ENCODE measurements at regions not wholly inside any gene's neighbourhood (a gene's known extent, or its start where the extent isn't known, plus 50 kb on each side); places are given as distances from the start of the nearest gene placed in this dataset.
"Not testable (repeated sequence)": the region's sequence is repeated elsewhere in the genome, so short reads cannot be mapped to it uniquely, and the experiment has no call there.

DNA sequence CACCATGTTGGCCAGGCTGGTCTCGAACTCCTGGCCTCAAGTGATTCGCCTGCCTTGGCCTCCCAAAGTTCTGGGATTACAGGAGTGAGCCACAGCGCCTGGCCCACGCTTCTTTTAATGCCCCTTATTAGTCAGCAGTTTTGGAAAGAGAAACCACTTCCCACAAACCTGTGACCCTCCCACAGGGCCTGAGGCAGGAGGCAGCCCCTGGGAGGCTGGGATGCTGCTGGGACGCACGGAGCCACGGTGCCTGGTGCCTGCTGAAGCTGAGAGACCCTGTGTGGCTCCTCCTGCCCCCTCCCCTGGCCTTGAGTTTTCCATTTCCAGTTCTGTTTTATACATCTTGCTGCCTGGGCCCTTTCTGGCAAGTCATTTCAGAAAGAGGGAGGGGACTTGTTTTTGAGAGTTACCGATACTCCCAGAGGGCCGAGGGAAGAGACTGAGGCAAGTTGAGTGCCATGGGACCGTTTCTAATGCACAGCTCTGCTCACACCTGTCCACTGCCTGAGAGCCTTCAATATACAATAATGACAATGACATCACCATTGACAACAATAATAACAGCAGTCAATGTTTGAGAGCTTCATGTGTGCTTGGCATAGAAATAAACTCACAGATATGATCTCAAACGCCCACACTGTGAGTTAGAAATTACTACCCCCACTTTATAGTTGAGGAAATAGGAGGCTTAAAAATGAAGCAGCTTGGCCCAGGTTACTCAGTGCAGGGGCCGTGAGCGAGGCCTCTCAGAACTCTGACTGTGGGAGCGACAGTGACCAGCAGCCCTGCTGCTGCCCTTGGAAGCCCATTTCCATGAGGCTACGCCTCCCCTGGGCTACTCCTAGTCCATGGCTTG is 78.1 kb upstream of the YWHAQ start:
- no peak for DNase-seq

DNA sequence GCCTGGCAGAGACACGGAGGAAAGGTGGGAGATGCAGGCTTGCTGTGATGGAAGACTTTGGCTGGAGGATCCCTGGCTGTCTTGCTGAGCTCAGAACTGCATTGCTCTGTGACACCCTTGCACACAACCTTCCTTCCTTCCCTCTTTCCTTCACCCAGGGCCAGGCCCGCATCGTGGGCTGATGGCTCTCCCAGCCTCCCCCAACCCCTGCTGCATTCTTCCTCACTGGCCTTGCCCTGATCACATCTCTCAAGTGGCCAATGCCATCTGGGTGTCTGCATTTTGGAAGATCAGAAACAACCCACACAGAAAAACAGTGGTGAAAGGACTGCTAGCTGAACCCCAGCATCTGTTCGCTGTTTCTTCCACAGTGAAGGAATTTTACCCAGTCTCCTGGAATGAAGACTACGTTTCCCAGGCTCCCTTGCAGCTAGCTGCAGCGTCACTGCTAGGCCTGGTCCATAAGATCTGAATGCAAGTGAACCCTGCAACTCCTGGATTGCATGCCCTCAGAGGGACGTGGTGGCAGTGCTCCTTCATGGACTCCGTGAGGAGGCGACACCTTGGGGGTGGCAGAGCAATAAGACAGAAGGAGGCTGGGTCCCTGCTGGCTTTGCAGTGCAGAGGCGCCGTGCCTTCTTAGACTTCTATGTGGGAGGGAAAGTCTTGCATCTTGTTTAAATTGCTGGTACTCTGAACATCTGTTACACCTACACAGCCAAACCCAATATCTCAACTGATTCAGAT is 78.9 kb upstream of the YWHAQ start:
- no peak for DNase-seq

DNA sequence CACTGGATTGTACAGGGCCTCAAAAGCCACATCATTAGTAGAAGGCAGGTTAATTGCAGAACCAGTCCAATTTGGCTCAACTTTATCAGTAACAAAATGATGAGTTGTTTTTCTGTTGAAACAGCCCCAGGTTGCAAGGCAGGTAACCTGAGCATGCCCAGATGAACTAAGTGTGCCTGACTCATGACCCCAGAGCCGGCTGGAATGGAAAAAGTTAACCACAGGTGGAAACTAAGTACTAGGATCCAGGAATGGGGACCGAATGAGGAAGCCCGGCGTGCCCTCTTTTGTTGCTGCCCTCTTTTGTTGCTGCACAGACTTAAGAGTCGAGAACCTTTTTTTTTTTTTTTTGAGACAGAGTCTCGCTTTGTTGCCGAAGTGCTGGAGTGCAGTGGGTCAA is 79.5 kb upstream of the YWHAQ start:
- no peak for DNase-seq

DNA sequence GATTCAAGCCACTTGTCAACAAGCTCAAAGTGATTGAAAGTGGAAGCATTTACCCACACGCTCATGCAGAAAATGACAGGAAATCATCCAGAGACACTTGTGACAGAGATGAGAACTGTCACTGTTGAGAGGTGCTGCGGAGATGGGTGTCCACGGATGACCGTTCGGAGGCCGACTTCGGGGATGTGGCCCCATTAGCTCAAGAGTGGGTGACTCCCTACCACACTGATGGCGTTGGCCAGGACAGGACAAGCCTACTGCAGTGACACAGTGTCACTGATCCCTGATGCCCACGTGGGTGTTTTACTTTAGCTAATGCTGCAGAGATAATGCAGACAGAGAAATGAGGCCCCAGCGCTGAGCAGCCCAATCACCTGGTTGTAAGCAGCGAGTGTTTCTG is 81.5 kb upstream of the YWHAQ start:
- DNase-seq = no peak

DNA sequence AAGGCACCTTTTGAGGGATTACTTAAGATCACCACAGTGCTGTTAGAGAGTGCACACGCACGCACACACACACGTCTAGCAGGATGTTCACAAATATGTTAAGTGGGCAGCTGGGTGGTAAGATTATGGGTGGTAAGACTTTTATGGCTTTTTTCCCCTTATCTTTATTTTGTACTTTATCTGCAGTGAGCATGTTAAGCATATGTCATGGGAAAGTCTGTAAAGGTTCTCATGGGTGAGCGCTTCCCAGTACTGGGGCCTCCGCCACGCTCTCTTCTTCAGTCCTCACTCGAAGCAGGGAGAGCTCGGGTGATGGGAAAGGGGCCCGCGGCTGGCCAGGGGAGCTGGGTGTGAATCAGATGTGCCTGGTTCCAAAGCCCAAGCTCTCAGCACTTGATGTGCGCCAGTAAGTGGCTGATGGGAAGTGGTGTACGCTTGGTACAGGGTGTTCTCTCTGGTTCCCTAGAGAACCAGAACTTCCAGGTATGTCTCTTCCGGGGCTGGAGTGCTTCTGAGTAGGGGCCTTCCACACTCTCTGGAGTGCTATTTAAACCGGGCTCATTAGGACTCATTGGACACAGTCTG is 83.9 kb upstream of the YWHAQ start:
- DNase-seq = no peak

DNA sequence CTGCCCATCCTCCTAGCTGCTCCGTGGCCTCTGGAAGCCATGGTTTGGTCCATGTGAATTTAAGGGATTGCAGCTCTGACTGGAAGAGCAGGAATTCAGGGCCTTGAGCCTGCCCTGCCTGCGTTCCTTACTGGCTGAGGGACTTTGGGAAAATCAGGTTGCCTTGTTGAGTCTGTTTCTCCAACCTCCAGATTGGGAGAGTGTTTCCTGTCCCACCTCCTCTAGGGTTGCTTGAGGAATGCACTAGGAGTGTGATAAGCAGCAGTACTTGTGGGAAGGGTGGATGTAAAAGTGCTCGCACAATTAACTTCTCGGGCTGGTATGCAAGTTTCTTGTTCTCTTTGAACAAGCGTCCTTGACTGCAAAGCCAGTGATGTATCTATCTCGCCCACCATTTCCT is 84.4 kb upstream of the YWHAQ start:
- DNase-seq = no peak

DNA sequence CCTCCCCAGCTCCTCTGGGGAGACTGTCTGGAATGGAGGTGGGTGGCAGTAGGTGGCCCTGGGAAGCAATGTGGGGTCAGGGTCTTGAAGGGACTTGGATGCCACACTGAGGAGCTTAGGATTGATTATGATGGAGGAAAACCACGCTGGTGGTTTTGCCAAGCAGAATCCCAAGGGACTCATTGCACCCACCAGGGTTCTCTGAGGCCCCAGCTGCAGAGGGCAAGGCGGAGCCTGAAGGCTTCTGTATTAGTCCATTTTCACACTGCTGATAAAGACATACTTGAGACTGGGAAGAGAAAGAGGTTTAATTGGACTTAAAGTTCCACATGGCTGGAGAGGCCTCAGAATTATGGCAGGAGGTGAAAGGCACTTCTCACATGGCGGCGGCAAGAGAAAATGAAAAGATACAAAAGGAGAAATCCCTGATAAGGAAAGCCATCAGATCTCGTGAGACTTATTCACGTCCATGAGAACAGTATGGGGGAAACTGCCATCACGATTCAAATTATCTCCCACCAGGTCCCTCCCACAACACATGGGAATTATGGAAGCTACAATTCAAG is 87.2 kb upstream of the YWHAQ start:
- peak; percentile 29 for DNase-seq

DNA sequence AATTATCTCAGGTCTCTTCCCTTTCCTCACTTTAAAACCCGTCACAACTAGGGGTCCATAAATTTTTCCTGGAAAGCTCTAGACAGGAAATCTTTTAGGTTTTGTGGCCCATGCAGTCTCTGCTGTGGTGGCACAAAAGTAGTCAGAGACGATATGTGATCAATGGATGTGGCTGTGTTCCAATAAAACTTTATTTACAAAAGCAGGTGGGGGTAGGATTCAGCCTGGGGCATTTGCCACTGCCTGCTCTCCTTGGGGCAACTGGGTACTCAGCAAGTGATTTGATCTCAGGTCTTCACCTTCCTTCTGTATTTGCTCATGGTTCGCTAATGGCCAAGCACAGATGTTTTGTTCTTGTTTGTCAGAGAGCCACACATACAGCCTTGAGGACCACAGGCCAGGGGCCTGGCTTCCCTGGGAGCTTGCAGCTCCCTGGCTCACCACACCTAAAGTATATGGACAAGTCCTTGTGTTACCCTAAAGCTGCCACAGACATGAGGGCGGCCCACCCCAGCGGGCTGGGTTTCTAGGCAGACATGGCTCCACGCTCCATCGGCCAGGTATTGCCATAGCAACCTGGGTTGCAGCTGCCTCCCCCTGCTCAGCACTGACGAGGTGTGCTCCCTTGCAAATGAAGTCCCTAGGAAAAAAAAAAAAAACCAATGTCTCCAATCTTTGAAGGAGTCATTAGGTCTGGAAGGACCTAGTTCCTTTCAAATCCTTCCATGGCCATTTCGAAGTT is 89.7 kb upstream of the YWHAQ start:
- DNase-seq = peak; percentile 70

DNA sequence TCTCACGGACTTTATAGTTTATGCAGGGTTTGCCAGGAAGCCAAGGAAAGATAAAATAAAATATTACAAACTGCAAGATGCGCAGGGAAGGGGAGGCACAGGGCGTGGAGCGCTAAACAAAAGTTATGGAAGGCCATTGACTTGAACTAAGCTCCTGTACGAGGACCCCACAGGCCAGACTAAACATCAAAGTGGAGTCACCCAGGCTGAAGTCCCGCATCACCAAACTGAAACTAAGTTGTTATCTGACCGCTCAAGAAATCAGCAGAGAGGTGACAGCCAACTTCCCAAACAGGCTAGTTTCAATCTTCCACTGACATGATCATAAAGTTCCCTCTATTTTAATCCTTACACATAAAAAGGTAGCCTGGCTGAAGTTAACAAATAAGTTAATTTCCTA is 90.5 kb upstream of the YWHAQ start:
- no peak for DNase-seq

DNA sequence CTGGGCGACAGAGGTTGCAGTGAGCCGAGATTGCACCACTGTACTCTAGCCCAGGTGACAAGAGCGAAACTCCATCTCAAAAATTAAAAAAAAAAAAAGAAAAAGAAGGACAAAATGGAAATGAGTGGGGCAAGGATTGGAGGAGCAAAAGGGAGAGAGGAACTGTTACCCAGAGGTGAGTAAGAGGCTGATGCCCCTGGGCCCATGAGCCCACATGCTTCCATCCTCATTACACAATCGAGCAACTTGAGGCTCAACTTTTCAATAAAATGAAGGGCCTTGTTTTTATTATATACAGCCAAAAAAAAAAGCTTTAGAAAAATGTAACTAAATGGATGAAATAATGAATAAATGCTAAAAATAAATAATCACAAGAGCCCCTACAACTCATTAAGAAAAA is 91.7 kb upstream of the YWHAQ start:
- DNase-seq = no peak

DNA sequence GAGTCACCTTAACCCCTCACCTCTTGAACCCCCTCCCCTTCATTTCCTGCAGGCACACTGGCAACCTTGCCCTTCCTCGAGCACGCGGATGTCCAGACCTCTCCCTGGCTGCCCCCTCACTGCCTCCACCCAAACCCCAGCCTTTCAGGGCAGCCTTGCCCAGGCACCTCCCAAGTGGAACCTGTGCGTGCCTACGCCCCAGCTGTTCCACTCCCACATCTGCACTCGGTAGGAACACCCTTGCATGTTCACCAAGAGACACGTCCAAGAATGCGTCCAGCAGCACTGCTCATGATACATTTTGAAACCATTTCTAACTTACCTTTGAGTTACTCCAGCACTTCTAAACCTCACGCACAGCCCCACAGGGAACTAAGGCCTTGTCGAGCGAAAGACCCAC is 93.8 kb upstream of the YWHAQ start:
- DNase-seq = no peak

DNA sequence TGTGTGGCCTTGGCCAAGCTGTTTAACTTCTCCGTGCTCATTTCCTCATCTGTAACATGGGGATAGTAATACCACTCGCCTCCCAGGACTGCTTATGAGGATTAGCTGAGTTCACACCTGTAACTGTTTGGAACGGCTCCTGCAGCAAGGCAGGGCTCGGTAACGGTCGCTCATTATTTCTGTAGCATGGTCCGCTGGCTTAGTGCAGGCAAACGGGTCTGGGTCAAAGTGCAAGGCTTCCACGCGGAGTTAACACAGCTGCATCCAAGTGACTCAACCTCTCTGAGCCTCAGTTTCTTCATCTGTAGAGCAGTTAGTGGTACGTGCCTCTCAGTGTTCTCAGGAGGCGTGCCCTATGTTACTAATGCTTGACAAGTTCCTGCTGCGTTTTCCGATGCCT is 94.3 kb upstream of the YWHAQ start:
- DNase-seq = no peak

DNA sequence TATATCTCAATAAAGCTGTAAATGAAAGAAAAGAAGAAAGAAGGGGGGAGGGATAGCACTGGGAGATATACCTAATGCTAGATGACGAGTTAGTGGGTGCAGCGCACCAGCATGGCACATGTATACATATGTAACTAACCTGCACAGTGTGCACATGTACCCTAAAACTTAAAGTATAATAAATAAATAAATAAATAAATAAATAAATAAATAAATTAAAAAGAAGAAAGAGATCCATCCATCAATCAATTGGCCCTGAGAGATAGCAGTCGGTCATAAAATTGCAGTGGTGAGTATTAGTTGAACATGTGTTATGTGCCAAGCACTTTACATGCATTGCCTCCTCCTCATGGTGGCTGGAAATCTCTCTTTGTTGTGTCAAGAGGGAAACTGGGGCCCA is 95.2 kb upstream of the YWHAQ start:
- DNase-seq = not testable (repeated sequence)

DNA sequence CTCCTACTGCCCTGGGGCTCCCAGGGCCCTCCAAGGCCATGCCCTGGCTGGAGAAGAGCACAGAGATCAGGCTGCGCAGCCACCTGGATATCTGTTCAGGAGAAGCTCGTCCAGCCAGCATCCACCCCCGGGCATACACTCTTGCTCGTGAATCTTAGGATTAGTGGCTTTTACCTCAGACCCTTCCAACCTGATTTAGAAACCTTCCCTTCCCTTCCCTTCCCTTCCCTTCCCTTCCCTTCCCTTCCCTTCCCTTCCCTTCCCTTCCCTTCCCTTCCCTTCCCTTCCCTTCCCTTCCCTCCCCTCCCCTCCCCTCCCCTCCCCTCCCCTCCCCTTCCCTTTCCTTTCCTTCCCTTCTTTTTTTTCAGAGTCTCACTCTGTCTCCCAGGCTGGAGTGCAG is 99.7 kb upstream of the YWHAQ start:
- DNase-seq = not testable (repeated sequence)

DNA sequence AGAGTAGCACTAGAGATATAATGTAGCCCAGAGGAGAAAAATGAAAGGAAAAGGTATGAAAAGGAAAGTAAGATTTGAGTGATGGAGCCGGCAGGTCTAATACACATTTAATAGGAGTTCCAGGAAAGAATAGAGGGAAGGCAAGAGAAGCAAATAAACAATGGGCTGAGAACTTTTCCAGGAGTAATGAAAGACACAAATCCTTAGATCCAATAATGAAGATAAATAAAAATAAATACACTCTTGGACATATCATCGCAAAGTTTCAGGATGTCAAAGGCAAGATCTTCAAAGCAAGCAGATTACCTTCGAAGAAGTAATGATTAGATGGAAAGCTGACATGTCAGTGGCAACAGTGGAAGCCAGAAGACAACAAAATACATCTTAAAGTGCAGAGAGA is 102.0 kb upstream of the YWHAQ start:
- DNase-seq = no peak

DNA sequence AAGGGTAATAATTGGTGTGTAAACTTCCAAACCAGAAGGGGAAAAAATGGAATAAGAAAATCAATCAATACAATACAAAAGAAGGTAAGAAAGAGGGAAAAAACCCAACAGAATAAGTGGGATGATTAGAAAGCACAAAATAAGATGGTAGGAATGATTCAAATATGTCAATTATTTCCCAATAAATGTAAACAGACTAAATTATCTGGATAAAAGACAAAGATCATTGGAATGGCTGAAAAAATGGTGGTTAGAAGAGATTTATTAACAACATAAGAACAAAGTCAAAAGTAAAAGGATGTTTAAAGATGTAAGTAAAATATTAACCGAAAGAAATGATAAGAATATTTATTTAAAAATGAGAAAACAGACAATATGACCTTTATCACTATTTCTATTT is 103.5 kb upstream of the YWHAQ start:
- DNase-seq = no peak

DNA sequence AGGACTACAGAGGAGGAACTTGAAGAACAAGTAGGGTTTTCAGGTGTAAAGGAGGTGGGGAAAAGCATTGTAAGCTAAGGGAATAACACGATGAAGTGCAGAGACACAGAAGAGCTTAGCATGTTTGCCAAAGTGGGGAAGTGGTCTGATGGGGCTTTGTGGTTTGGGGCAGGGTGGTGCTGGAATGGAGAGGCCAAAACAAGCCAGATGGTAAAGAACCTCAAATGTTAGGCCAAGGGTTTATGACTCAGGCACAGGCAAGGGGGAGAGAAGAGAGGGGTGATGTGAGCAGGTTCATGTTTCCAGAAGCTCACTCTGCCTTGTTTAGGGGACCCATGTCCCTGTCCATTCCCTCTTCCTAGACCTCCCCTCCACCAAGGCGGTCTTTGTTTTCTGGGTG is 104.5 kb upstream of the YWHAQ start:
- no peak for DNase-seq

DNA sequence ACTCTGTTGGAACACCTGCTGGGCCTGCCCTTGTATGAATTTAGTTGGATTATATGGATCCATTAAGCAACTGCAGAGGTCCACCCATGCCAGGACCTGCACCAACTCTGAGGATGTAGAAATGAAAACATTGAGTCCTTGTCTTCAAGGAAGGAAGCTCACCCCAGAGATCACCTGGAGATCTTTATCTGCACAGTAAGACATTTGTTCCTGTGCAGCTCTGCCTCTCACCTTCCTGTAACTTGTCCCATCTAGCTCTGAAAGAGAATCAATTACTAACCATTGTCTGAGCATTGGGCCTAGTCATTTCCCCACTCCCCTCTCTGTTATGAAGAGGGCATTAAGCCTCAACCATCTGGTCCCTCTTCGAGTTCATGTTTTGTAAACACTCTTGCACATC is 105.2 kb upstream of the YWHAQ start:
- DNase-seq = no peak

DNA sequence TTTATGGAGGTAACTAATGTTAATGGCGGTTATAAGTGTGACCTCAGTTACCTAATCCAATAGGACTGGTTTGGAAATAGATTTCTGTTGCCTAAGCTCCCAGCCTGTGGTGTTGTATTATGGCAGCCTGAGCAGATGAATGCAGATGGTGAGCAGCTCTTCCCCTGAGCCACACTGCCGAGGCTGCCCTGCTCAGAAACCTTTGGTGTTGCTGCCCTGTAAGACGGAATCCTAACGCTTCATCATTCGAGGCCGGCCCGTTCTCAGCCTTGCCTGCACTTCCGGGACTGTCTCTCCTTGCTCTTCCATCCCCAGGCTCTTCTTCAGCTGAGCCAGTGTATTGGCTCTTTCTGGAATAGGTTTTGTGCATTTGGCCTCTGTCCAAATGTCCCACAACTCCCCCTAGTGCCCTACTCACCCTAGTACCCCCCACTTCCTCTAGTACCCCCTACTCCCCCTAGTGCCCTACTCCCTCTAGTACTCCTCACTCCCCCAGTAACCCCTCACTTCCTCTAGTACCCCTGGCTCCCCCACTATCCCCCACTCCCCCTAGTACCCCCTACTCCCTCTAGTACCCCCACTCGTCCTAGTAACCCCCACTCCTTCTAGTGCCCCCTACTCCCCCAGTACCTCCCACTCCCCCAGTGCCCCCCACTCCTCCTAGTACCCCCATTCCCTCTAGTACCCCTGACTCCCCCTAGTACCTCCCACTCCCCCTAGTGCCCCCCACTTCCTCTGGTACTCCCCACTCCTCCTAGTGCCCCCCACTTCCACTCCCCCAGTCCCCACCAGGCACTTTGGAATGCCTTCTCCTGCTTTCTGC is 106.0 kb upstream of the TAF1B start:
- no peak for DNase-seq

DNA sequence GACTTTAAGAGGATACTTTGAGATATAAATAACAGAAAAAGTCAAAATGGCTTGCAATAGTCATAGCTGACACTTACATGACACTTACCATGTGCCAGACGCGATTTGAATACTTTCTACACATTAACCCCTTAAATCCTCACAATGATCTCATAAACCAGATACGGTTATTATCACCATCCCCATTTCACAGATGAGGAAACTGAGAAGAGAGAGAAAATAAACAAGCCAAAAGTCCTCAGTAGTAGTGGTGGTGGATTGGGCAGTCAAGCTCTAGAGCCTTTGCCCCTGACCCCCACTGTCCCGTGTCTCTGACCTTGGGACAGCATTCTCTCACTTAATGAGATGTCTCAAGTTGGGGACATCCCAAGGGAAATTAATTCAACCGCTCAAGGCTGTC is 105.2 kb upstream of the TAF1B start:
- DNase-seq = no peak

DNA sequence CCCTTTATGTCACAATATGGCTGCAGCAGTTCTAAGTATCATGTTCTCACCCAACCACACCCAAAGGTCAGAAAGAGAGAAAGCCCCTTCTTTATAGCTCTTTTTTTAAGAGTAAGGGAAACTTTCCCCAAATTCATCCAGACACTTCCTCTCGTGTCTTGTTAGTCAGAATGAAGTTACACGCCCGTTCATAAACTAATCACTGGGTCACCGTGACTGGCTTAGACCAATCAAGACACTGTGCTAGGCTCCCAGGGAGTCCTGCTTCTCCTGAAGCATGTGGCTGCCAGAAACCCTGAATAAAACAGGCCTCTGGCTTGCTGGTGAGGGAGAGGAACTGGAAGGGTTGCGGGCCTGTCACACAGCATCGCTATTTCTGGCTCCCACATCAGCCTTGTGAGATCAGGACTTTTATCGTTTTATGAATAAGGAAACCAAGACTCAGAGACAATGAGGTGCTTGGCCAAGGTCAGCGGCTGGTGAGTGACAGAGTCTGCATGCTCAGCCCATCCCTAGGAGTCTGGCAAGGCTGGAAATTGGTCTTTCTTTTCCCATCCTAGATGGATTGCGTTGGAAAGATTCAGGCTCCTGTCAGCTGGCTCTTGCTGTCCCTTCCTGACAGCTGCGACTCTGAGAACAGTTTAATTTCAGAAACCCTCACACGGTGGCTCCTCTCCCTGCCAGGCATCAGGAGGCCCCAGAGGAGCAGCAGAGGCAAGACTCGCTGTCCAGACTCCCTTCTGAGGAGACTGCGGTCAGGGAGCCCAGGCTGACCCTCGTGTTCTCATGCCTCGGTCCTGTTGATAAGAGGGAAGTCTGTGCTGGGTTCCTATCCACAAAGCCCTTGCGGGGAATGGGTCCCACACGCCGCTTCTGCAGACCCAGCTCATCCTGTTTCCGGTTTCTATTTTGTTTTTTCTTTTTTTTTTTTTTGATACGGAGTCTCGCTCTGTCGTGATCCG is 104.5 kb upstream of the TAF1B start:
- no peak for DNase-seq
